ENCODE measurements at regions not wholly inside any gene's neighbourhood (a gene's known extent, or its start where the extent isn't known, plus 50 kb on each side); places are given as distances from the start of the nearest gene placed in this dataset.

DNA sequence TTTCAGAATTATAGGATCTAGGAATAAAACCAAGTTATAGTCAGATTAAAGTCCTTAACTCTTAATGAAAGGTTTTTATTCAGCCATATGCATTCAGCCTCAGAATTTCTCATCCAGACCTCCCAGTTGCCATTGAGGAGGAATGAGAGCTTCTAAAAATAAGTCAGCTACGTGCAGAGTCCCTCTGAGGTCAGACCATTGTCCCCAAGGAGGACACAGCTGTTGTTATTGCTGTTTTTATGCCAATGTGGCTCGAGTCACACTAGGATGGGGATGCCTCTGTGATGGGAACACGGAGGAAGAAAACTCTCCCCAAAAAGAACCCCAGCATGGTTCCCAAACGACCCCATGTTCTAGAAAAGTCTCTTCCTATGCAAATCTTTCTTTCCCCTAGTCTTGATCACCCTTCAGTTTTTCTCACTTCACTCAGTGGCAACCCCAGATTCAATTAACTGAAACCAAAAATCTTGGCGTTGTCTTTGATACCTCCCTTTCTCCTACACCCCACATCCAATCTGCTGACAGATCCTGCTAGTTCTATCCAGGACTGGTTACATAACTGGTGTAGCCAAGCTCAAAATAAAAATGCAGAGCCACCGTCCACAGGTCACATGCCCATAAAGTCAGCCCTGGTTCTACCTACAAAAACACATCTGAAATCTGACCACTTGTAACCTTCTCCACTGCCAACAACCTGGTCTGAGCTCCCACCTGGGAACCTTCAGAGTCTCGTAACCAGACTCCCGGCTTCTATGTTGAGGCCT is 138.2 kb upstream of the ERCC4 start:
- Histone ChIP-seq H3K27ac (ENCODE audit: low read length) (no peak overlapping the region), H3K4me1 (ENCODE audit: control insufficient read depth, insufficient read depth, low read length) (peaks cover 4% of the 10 kb centered on the region), H3K27me3 (ENCODE audit: control insufficient read depth, insufficient read depth, low read length) (no peaks in the 10 kb centered on the region), H3K9me3 (ENCODE audit: control insufficient read depth, low read depth, low read length) (no peaks in the 10 kb centered on the region), H3K4me3 (ENCODE audit: low read length) (no peak overlapping the region), H3K36me3 (ENCODE audit: control insufficient read depth, insufficient read depth, low read length) (no peaks in the 10 kb centered on the region)
- WGBS (ENCODE audit: insufficient coverage, low lambda C conversion rate): no CpG with 5 or more reads among the region's 8 CpGs
- DNase-seq: no peak

DNA sequence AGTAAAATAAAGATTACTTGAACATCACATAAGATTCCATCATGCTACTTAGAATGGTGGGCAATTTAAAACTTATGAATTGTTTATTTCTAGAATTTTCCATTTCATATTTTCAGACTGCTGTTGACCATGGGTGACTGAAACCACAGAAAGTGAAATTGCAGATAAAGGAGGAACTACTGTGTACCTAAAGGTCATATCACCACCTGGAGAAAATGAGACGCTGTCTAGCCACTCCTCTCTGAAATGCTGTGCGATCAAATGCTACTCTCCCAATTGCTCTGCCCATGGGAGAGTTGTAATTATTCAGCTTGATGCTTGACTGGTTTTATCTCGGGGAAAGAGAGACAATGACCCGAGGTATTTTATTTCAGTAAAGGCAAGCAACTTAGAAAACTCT is 128.9 kb upstream of the ERCC4 start:
- no CpG with 5 or more reads among the region's 4 CpGs for WGBS (ENCODE audit: insufficient coverage, low lambda C conversion rate)
- H3K36me3 ChIP-seq (ENCODE audit: control insufficient read depth, insufficient read depth, low read length): no peaks in the 10 kb centered on the region
- no peaks in the 10 kb centered on the region for H3K4me1 ChIP-seq (ENCODE audit: control insufficient read depth, insufficient read depth, low read length)

DNA sequence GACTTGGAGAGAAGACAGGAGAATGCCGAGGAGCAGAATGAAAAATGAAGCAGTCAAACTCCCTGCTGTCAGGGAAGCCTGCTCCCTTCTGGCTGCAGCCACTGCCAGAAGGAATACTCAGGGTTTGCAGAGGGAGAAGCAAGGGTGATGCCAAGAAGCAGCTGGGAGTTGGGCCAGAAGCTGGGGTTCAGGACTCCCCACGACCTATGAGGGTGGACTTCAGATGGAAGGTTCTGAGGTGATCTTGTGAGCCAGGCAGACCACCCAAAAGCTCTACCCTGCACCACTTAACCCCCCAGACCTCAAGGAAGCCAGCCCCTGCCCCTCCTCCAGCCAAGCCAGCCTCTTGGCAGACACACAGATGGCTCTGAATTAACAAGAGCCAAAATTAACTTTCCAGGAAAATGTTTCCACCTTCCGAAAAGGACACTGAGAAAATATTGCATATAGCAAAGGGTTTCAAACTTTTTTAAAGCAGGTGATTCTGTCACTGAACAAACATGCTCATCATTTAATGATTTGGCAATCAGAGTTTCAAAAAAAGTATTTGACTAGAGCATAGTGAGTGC is 126.0 kb upstream of the ERCC4 start:
- Histone ChIP-seq H3K36me3 (ENCODE audit: control insufficient read depth, insufficient read depth, low read length) (no peaks in the 10 kb centered on the region), H3K27me3 (ENCODE audit: control insufficient read depth, insufficient read depth, low read length) (no peaks in the 10 kb centered on the region), H3K27ac (ENCODE audit: low read length) (no peak overlapping the region), H3K9me3 (ENCODE audit: control insufficient read depth, low read depth, low read length) (no peaks in the 10 kb centered on the region), H3K4me3 (ENCODE audit: low read length) (no peak overlapping the region), H3K4me1 (ENCODE audit: control insufficient read depth, insufficient read depth, low read length) (no peaks in the 10 kb centered on the region)
- DNase-seq: no peak
- WGBS (ENCODE audit: insufficient coverage, low lambda C conversion rate): no CpG with 5 or more reads among the region's 3 CpGs

More for the DNA sequence above, 128.9 kb upstream of the ERCC4 start:
- no peak overlapping the region for H3K27ac ChIP-seq (ENCODE audit: low read length)
- no peak for DNase-seq
- H3K9me3 ChIP-seq (ENCODE audit: control insufficient read depth, low read depth, low read length): no peaks in the 10 kb centered on the region
- H3K4me3 ChIP-seq (ENCODE audit: low read length): no peak overlapping the region
- no peaks in the 10 kb centered on the region for H3K27me3 ChIP-seq (ENCODE audit: control insufficient read depth, insufficient read depth, low read length)

DNA sequence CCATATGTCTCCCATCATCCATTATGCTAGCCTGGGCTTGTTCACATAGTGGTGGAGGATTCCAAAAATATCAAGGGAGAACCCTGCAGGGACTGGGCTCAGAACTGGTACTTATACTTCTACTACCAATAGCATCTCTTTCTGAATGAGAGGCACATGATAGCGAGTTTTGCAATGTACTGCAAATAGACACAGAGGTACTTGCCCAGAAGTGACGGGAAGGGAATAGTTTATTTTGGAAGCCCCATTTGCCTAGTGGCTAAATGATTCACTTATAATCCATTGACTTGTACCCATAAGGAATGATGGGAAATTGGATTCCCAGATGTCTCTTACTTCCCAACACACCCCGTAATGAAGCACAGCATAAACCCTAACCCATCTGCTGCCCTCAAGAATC is 124.8 kb upstream of the ERCC4 start:
- Histone ChIP-seq H3K9me3 (ENCODE audit: control insufficient read depth, low read depth, low read length) (no peaks in the 10 kb centered on the region), H3K36me3 (ENCODE audit: control insufficient read depth, insufficient read depth, low read length) (no peaks in the 10 kb centered on the region), H3K27me3 (ENCODE audit: control insufficient read depth, insufficient read depth, low read length) (no peaks in the 10 kb centered on the region), H3K27ac (ENCODE audit: low read length) (no peak overlapping the region), H3K4me1 (ENCODE audit: control insufficient read depth, insufficient read depth, low read length) (no peaks in the 10 kb centered on the region), H3K4me3 (ENCODE audit: low read length) (no peak overlapping the region)
- 83% methylated on average over 1 of the region's 3 CpGs for WGBS (ENCODE audit: insufficient coverage, low lambda C conversion rate)
- DNase-seq: no peak

DNA sequence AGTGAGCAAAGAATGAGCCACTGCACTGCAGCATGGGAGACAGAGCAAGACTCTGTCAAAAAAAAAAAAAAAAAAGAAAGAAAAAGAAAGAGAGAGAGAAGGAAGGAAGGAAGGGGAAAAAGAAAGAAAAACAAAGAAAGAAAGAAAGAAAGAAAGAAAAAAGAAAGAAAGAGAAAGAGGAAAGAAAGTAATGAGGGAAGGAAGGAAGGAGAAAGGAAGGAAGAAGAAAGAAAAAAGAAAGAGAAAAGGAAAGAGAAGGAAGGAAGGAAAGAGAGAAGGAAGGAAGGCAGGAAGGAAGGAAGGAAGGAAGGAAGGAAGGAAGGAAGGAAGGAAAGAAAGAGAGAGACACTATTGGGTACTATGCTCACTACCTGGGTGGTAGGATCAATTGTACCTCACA is 122.2 kb upstream of the ERCC4 start:
- Histone ChIP-seq H3K27ac (ENCODE audit: low read length) (no peak overlapping the region), H3K27me3 (ENCODE audit: control insufficient read depth, insufficient read depth, low read length) (no peaks in the 10 kb centered on the region), H3K4me1 (ENCODE audit: control insufficient read depth, insufficient read depth, low read length) (no peaks in the 10 kb centered on the region), H3K4me3 (ENCODE audit: low read length) (no peak overlapping the region), H3K36me3 (ENCODE audit: control insufficient read depth, insufficient read depth, low read length) (no peaks in the 10 kb centered on the region), H3K9me3 (ENCODE audit: control insufficient read depth, low read depth, low read length) (no peaks in the 10 kb centered on the region)
- no peak for DNase-seq

- no CpG with 5 or more reads among the region's 2 CpGs for WGBS (ENCODE audit: insufficient coverage, low lambda C conversion rate)
- Histone ChIP-seq H3K4me3 (ENCODE audit: low read length) (no peak overlapping the region), H3K27ac (ENCODE audit: low read length) (no peak overlapping the region), H3K36me3 (ENCODE audit: control insufficient read depth, insufficient read depth, low read length) (no peaks in the 10 kb centered on the region), H3K27me3 (ENCODE audit: control insufficient read depth, insufficient read depth, low read length) (no peaks in the 10 kb centered on the region), H3K4me1 (ENCODE audit: control insufficient read depth, insufficient read depth, low read length) (no peaks in the 10 kb centered on the region), H3K9me3 (ENCODE audit: control insufficient read depth, low read depth, low read length) (no peaks in the 10 kb centered on the region)
- DNase-seq: no peak
Observed at GRCh38 chr16:13798211-13798610, 121.7 kb upstream of the ERCC4 start.

- Histone ChIP-seq H3K27me3 (ENCODE audit: control insufficient read depth, insufficient read depth, low read length) (no peaks in the 10 kb centered on the region), H3K4me1 (ENCODE audit: control insufficient read depth, insufficient read depth, low read length) (no peaks in the 10 kb centered on the region), H3K27ac (ENCODE audit: low read length) (no peak overlapping the region), H3K4me3 (ENCODE audit: low read length) (no peak overlapping the region), H3K9me3 (ENCODE audit: control insufficient read depth, low read depth, low read length) (no peaks in the 10 kb centered on the region), H3K36me3 (ENCODE audit: control insufficient read depth, insufficient read depth, low read length) (no peaks in the 10 kb centered on the region)
- no peak for DNase-seq
- 100% methylated on average over 2 of the region's 3 CpGs for WGBS (ENCODE audit: insufficient coverage, low lambda C conversion rate)
Observed at GRCh38 chr16:13803974-13804373, 116.0 kb upstream of the ERCC4 start.

- Histone ChIP-seq H3K27ac (ENCODE audit: low read length) (no peak overlapping the region), H3K9me3 (ENCODE audit: control insufficient read depth, low read depth, low read length) (no peaks in the 10 kb centered on the region), H3K36me3 (ENCODE audit: control insufficient read depth, insufficient read depth, low read length) (no peaks in the 10 kb centered on the region), H3K27me3 (ENCODE audit: control insufficient read depth, insufficient read depth, low read length) (no peaks in the 10 kb centered on the region), H3K4me3 (ENCODE audit: low read length) (no peak overlapping the region), H3K4me1 (ENCODE audit: control insufficient read depth, insufficient read depth, low read length) (no peaks in the 10 kb centered on the region)
- WGBS (ENCODE audit: insufficient coverage, low lambda C conversion rate): no CpG with 5 or more reads among the region's 4 CpGs
- DNase-seq: no peak
Observed at GRCh38 chr16:13805951-13806350, 114.0 kb upstream of the ERCC4 start.

GRCh38 chr16:13806671-13807070 is 113.3 kb upstream of the ERCC4 start:
- Histone ChIP-seq H3K27ac (ENCODE audit: low read length) (no peak overlapping the region), H3K4me3 (ENCODE audit: low read length) (no peak overlapping the region), H3K36me3 (ENCODE audit: control insufficient read depth, insufficient read depth, low read length) (no peaks in the 10 kb centered on the region), H3K27me3 (ENCODE audit: control insufficient read depth, insufficient read depth, low read length) (no peaks in the 10 kb centered on the region), H3K4me1 (ENCODE audit: control insufficient read depth, insufficient read depth, low read length) (no peaks in the 10 kb centered on the region), H3K9me3 (ENCODE audit: control insufficient read depth, low read depth, low read length) (no peaks in the 10 kb centered on the region)
- WGBS (ENCODE audit: insufficient coverage, low lambda C conversion rate): no CpG with 5 or more reads among the region's 5 CpGs
- DNase-seq: no peak

DNA sequence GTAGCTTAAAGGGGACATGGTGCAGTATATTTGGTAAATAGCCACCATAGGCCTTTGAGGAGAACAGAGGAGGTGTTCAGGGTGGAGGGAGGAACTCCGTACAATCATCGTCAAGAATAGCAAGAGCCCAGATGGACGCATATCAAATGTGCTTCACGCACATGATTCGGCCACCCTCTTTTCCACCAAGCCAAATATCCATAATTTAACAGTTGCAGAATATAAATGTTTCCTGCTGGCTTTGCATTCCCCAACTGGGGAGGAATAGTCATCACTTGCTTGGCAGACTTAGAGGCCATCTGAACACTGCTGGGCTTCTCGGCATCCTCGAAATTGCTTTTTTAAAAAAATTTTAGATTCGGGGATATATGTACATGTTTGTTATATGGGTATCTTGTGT is 111.9 kb upstream of the ERCC4 start:
- WGBS (ENCODE audit: insufficient coverage, low lambda C conversion rate): no CpG with 5 or more reads among the region's 8 CpGs
- H3K27ac ChIP-seq (ENCODE audit: low read length): no peak overlapping the region
- no peaks in the 10 kb centered on the region for H3K4me1 ChIP-seq (ENCODE audit: control insufficient read depth, insufficient read depth, low read length)
- H3K36me3 ChIP-seq (ENCODE audit: control insufficient read depth, insufficient read depth, low read length): no peaks in the 10 kb centered on the region
- no peaks in the 10 kb centered on the region for H3K9me3 ChIP-seq (ENCODE audit: control insufficient read depth, low read depth, low read length)
- no peak overlapping the region for H3K4me3 ChIP-seq (ENCODE audit: low read length)
- H3K27me3 ChIP-seq (ENCODE audit: control insufficient read depth, insufficient read depth, low read length): no peaks in the 10 kb centered on the region
- no peak for DNase-seq

- no peaks in the 10 kb centered on the region for H3K4me1 ChIP-seq (ENCODE audit: control insufficient read depth, insufficient read depth, low read length)
- no peaks in the 10 kb centered on the region for H3K27me3 ChIP-seq (ENCODE audit: control insufficient read depth, insufficient read depth, low read length)
Observed at GRCh38 chr16:13809765-13810164, 110.2 kb upstream of the ERCC4 start.

More at GRCh38 chr16:13809765-13810164, 110.2 kb upstream of the ERCC4 start:
- Histone ChIP-seq H3K27ac (ENCODE audit: low read length) (no peak overlapping the region), H3K4me3 (ENCODE audit: low read length) (no peak overlapping the region), H3K9me3 (ENCODE audit: control insufficient read depth, low read depth, low read length) (no peaks in the 10 kb centered on the region), H3K36me3 (ENCODE audit: control insufficient read depth, insufficient read depth, low read length) (no peaks in the 10 kb centered on the region)
- DNase-seq: no peak
